Lung (tissue), 11 donors: ENCODE measurements at regions not wholly inside any gene's neighbourhood (a gene's known extent, or its start where the extent isn't known, plus 50 kb on each side); places are given as distances from the start of the nearest gene placed in this dataset.

ENCODE experiments used
- ATAC-seq: fragments of 200-7000 bp; cut with Tn5 transposase; one replicate; pipeline ENCODE4 v1.9.1; 2020; ENCODE audit warnings: moderate number of reproducible peaks; ENCODE audit not compliant: insufficient read depth, low FRiP score
- DNase-seq, 3 donors: peaks; one replicate each; pipeline ENCODE4 v3.0.0-alpha.2; 2013 to 2017
- H3K27ac ChIP-seq, 2 donors: one replicate each; pipeline ENCODE4 v1.5.1; 2013; ENCODE audit warnings: mild to moderate bottlenecking in 2 of 2, moderate library complexity in 2 of 2, control low read depth in 1 of 2, inconsistent platforms in 1 of 2, low read depth in 1 of 2, low read length in 1 of 2
- H3K27me3 ChIP-seq, 3 donors: one replicate each; pipeline ENCODE4 v1.5.1; 2013; ENCODE audit warnings: low read length in 2 of 3; ENCODE audit not compliant: control insufficient read depth in 3 of 3, insufficient read depth in 3 of 3
- H3K36me3 ChIP-seq, 4 donors: one replicate each; pipeline ENCODE4 v1.5.1; 2013; ENCODE audit warnings: low read length in 4 of 4, mild to moderate bottlenecking in 1 of 4, moderate library complexity in 1 of 4; ENCODE audit not compliant: control insufficient read depth in 4 of 4, insufficient read depth in 4 of 4
- H3K4me1 ChIP-seq, 5 donors: one replicate each; pipeline ENCODE4 v1.5.1; 2013; ENCODE audit warnings: low read length in 5 of 5, mild to moderate bottlenecking in 2 of 5, moderate library complexity in 1 of 5; ENCODE audit not compliant: control insufficient read depth in 5 of 5, insufficient read depth in 5 of 5
- H3K4me3 ChIP-seq: one replicate; pipeline ENCODE4 v1.5.1; 2013; ENCODE audit warnings: mild to moderate bottlenecking, control low read depth, moderate library complexity
- H3K9ac ChIP-seq, 2 donors: one replicate each; pipeline ENCODE4 v1.5.1; 2013; ENCODE audit warnings: low read length in 2 of 2, control low read depth in 1 of 2; ENCODE audit not compliant: insufficient read depth in 1 of 2
- H3K9me3 ChIP-seq, 4 donors: one replicate each; pipeline ENCODE4 v1.5.1; 2013; ENCODE audit warnings: low read length in 3 of 4, mild to moderate bottlenecking in 1 of 4, moderate library complexity in 1 of 4; ENCODE audit not compliant: control insufficient read depth in 4 of 4, insufficient read depth in 3 of 4
- CTCF ChIP-seq: IDR thresholded peaks from 2 replicates; pipeline ENCODE4 v1.5.1; 2012; ENCODE audit warnings: mild to moderate bottlenecking; ENCODE audit errors: control extremely low read depth, extremely low read depth
- WGBS, 2 donors: extraction: QIAGEN DNeasy Blood & Tissue Kit; methylation state at CpG; one replicate each; pipeline ENCODE4 v1.1.7; 2013; 5-methylcytosine and 5-hydroxymethylcytosine counted together
- donor health status: control.
- donor health status: control.
- donor health status: Bipolar disorder and iron deficiency.
- donor health status: healthy.
- donor health status: DM: yes; HTN: yes; CAD: no.

GRCh38 chr2:19189391-19189790, 169.0 kb downstream of the OSR1 start:
- peaks cover 0 to 1% (median 0%) of the 10 kb centered on the region in 4 donors for H3K9me3 ChIP-seq
- DNase-seq (no peak), ATAC-seq (no peak)
- 89 to 94% methylated on average over 1 of the region's 1 CpG for WGBS, 2 donors
- no peak overlapping the region for H3K27ac ChIP-seq
- no peak overlapping the region for H3K9ac ChIP-seq
- H3K36me3 ChIP-seq: peaks cover 0 to 2% (median 0%) of the 10 kb centered on the region in 4 donors
- H3K4me1 ChIP-seq: peaks cover 0 to 1% (median 0%) of the 10 kb centered on the region in 5 donors
- no peak for TF ChIP-seq CTCF
- H3K27me3 ChIP-seq: no peaks in the 10 kb centered on the region
- H3K4me3 ChIP-seq: no peak overlapping the region

- H3K4me1 ChIP-seq: no peaks in the 10 kb centered on the region
- TF ChIP-seq CTCF: no peak
- no peak overlapping the region for H3K27ac ChIP-seq
- no peaks in the 10 kb centered on the region for H3K36me3 ChIP-seq
- DNase-seq (no peak), ATAC-seq (no peak)
- H3K9ac ChIP-seq: no peak overlapping the region
- H3K4me3 ChIP-seq: no peak overlapping the region
- no peaks in the 10 kb centered on the region for H3K27me3 ChIP-seq
- WGBS, 2 donors: 89 to 96% methylated on average over 5 of the region's 5 CpGs
- peaks cover 0 to 1% (median 0%) of the 10 kb centered on the region in 4 donors for H3K9me3 ChIP-seq
These were observed 171.0 kb downstream of the OSR1 start for GRCh38 chr2:19187323-19188020.

DNA sequence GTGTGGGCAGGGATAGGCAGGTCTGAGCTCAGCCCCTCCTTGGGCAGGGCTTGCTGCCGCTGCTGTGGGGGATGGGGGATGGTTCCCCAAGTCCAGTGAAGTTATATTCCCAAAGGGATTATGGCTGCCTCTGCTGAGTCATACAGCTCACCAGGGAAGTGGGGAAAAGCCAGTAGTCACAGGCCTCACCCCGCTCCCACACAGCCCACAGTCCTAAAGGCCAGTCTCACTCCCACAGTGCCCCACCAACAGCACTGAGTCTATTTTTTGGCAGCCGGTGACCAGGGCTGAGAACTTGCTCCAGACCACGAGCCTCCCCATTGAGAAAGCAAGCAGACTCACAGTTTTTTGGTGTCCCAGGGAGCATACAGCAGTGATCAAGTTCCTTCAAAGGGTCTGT, 173.3 kb downstream of the OSR1 start:
- no peak for TF ChIP-seq CTCF
- WGBS, 2 donors: 93 to 94% methylated on average over 4 of the region's 4 CpGs

More for the DNA sequence above, 173.3 kb downstream of the OSR1 start:
- DNase-seq: no peak
- H3K4me1 ChIP-seq: no peaks in the 10 kb centered on the region
- no peak overlapping the region for H3K4me3 ChIP-seq
- H3K27ac ChIP-seq: no peak overlapping the region
- H3K27me3 ChIP-seq: no peaks in the 10 kb centered on the region
- no peak for ATAC-seq
- no peaks in the 10 kb centered on the region for H3K36me3 ChIP-seq
- peaks cover 0 to 3% (median under 1%) of the 10 kb centered on the region in 4 donors for H3K9me3 ChIP-seq
- H3K9ac ChIP-seq: no peak overlapping the region
